EH (cell line): ENCODE measurements at regions not wholly inside any gene's neighbourhood (a gene's known extent, or its start where the extent isn't known, plus 50 kb on each side); places are given as distances from the start of the nearest gene placed in this dataset.

Experiments used
- DNase-seq: peaks from one replicate; pipeline ENCODE4 v3.0.0-alpha.2; 2015; ENCODE audit warnings: low read depth

DNA sequence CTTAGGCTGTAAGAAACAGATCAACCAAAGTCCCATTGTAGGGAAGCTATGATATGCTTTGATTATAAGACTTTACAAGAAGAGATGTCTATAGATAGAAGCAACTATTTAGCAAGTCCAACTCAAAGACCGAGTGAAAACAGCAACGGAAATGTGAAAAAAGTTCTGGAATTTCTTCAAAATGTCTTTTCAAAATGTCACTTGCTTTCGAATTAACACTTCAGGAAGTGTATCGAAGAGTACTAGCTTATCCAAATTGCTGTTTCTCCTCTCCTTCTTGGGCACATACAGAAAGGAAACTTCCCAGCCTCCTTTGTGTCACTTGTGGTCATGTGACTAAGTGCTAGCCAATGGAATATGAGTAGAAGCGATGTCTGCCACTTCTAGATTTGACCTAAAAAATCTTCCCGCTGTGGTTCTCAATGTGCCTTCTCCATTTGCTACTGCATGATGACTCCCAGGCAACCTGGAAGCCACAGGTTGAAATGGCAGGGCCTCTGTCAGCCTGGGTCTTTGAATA, 89.9 kb downstream of the TSEN15 start:
- no peak for DNase-seq

DNA sequence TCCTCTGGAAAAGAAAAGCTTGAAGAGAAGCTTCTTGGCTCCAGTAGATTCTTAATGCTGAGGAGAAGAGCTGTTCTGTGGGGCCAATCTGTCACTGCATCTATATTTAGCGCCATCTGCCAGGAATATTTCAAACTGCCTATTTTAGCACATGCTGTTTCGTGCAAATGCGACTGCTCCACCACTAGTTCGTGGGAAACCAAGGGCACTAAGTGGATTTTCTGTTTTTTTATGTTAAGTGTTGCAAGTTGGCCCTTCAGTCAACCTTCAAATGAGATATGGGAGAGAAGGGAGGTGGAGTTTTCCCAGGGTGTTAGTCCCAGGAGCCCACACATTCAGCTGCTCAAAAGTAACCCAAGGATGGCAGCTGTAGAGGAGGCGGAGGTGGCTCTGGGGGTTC, 91.9 kb downstream of the TSEN15 start:
- peak; percentile 62 for DNase-seq

DNA sequence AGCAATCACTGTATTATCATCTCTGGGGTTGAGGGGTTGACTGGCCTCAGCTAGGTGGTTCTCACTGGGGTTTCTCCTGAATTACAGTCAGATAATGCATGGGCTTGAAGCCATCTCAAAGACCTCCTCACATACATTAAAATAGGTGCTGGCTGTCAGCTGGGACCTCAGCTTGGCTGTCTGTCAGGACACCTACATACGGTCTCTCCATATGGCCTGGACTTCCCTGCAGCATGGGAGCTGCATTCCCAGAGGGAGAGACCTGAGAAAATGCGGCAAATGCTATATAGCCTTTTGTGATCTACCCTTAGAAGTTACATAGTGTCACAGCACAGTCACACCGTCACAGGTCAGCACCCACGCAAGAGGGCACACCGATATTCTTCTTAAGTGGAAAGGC, 93.6 kb downstream of the TSEN15 start:
- no peak for DNase-seq

DNA sequence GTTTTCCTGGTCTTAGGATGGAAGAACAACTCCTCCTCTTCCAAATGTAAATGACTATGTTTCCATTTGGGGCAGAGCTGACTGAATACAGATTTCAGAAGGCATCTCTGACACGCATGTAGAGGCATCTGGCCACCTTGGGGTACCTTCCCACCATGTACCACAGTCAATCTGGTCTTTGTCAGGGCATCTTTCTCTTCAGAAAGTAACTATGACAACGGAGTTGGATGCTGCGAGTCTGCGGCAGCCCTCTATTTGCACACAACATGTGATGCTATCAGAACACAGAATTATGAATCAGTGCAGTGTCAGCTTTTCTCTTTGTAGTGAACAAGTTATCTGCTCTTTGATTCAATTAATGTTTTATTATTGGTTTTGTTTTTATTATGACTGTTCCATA, 94.7 kb downstream of the TSEN15 start:
- no peak for DNase-seq

DNA sequence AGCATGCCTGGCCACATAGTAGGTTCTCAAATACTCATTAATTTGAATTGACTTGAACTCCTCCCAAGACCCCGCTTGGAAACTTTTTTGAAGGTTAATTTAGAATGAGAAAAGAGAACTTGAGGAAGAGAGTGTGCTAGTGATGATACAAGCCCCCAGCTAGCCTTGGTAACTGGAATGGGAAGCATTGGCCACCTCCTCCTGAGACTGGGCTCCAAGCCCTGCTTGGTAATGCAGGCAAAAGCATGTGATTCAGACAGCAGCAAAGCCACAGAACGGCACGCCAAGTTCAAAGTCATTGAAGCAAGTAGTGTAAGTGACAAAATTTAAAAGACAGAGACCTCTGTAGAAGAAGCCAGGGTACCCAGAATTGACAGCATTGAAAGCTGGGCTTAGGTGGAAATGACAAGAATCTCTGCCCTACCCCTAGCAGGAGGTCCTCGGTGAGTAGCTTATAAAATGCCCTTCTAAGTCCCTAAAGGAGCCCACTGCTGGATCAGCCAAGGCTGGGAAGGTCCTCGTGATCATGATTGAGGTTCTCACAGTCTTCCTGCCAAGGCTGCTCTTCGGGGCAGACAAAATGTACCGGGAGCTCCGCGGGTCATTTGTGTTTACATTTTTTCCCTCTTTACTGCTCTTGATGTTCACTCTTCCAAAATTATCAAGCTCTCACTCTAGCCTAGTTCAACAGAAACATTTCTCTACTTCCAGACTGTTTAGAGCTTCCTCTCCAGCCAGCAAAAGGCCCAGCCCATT, 99.4 kb downstream of the TSEN15 start:
- DNase-seq: peak; percentile 77

DNA sequence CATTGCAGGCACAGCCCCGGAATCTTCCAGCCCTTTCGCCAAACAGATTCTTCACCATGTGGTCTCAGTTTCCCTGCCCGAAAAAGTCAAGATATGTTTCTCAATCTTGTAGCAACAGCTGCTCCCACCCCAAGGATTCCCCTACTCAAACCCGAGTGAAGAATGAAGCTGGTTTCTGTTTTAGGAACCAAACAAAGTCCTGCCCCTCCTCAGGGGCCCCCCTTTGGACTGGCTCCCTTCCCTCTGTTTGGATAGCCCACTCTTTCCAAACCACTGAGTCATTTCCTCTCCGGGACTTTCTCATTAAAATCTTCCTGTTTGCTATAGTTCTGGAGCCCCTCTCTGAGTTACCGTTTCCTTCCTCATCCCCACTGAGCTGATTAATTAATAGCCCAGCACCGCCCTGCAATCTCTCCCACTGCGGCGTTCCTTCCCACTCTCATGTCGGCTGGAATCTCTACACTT, 100.9 kb downstream of the TSEN15 start:
- peak; percentile 61 for DNase-seq

DNA sequence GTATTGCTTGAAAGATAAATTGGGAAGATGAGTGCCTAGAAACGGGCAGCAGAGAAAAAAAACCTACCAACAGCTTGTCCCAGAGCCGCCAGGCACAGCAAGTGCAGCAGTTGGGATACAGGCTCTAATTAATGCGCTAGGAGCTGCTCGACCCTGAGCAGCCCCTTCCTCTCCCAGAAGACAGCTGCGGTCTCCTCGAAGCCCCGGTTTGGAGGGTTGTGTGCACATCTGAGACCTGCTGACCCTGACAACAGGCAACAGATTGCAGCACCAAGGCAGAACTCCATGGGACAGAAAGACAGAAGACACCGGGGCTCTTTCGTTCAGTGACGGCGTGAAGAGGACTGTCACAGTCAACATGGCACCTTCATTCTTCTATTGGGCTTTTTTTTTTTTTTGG, 101.4 kb downstream of the TSEN15 start:
- no peak for DNase-seq

DNA sequence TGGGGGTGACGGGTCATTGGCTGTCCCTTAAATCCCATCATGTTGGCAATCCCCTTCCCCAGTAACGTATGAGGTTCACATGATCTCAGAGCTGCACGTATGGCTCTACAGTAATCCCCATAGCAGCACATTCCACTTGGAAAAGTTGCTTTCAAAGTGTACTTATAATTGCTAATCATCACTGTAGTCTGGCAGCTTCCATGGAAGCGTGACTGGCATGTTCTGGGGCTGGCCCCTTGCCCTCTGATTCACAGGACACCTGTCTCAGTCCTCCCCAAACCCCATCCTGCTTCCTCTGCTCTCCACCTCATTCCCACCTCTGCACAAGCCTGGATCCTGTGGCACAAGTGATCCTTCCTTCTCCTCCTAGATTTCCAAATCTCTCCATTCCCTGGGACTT, 102.2 kb downstream of the TSEN15 start:
- DNase-seq: no peak

DNA sequence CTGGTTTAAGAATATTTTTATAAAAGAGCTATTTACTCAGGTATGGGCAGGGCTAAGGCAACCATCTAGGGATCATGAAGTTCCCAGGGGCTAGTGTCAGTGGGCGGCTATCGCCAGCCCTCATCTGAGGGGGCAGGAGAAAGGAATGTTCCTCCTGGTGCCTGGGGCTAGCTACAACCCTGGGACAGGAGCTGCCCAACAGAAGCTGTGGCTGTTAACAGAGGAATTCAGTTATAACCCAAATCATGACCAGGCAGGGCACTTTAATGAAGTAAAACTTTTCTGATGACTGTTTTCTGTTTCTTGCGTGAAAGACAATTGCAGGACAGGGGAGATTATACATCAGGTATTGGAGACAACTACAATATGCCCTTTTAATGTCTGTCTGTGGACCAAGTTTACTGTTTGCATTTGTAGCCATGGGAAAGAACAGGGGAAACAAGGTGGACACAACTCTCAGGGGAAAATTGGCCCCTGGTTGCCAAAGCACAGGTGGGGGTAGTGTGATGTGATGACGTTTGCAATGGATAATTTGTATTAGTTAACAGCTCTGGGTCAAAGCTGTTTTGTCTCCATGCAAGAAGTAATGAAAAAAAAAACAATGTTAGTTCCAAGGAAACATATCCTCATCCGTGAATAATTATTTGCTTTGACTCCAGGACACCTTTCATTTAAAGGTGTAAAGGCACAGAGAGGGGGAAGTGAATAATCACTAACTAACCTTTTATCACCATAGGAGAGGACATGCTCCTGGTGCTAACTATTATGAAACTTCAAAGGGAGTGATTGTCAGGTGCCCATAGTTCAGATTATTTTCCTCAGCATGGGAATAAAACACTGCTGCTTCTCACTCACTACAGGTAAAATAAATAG, 105.2 kb downstream of the TSEN15 start:
- DNase-seq: peak; percentile 74

DNA sequence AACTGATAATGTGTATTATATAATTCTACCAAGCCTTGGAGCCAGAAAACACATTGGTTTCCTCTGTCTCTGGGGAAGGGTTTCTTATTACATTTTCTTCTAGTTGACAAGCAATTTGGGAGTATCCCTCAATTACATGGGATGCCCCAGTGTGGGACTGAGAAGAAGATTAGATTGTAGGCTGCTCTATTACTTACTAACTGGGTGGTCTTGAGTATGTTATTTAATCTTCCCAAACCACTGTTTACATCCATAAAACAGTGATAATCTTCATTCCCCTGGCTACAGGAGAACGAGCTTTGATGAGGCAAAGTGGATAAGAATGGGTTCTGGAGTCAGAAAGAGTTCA, 105.8 kb downstream of the TSEN15 start:
- no peak for DNase-seq

DNA sequence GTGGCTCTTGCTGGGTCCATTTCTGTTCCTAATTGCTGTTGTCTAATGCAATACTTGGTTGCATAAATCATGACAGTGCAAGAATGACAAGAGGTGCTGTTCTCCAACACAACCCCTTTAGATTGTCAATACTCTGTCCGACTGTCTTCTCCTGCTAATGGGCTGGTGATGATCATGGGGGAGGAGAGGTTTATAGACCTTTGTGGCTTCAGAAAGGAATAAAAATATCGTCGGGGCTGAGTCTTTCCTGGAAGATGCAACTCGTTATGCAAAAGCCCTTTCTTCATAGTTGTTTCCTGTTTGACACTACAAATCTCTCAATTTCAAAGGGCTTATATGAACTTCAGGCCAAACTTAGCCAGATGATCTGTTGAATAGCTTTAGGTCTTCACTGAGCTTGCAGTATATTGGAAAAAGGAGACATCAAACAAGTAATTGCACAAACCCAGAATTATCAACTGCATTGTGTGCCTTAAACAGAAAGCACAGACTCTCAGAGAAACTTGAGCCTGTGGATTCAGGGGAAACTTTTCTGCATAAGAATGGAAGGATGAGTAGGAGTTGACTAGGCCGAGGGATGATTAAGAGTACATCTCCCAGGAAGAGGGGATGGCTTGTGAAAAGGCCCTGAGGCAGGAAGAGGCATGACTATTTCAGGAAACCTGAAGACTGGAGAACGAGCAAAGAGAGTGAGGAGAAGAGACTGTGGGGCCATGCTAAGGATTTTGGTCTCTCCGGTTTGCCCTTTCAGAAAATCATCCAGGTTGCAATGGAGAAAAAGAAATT, 107.6 kb downstream of the TSEN15 start:
- DNase-seq: peak; percentile 49

DNA sequence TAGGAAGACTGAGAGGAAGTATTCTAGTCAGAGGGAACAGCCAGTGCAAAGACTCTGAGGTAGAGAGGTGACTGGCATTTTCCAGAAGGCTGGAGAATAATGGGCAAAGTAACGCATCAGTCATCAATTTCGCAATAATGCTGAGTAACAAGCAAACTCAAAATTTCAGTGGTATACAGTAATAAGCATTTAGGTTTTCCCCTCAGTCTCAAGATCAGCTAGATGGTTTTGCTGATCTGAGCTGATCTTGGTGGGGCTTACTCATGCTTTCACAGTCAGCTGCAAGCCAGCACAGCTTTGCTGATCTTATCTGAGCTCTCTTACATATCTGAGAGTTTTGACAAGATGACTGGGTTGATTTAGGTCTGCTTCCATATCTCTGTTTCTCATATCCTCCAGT, 108.7 kb downstream of the TSEN15 start:
- peak; percentile 96 for DNase-seq

DNA sequence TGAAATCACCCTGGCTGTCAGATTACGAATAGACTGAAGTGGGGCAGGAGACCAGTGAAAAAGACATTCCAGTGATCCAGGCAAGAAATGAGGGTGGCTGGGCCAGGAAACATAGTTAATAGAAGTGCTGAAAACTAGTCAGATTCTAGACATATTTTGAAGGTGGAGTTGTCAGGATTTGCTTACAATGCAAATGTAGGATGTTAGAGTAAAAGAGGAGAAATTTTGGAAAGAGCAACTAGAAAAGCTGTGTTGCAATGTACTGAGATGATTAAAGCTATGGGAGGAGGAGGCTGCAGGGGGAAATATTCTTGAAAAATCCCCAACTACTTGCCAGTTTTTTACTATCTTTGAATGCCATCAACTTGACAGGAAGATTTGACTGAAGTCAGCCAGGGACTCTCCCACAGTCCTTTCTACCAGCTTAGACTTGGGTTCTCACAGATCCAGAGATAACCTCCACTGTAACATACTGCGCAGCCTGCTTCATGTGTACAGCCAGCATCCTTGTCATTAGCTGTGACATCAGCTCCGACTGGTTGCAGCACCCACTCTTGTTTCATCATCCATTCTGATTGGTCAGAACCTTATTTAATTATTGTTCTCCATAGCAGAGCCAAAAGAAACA, 109.7 kb downstream of the TSEN15 start:
- peak; percentile 95 for DNase-seq

DNA sequence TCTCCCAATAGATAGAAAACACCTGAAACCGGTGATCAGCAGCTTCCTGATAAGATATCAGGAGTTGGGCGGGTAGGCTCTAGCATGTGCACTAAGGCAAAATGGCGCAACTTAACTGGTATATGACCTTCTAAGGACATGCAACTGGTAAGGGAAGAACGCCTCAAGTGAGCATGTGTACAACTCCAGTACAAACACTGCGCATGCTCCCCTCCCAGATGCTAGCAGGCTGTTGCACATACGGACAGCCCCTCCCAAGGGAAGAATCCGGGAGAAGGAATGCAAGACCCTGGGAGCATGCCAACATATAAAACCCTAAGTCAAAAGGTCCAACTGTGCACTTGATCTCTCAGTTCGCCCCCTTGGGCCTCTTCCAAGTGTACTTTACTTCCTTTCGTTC, 110.8 kb downstream of the TSEN15 start:
- DNase-seq: no peak

DNA sequence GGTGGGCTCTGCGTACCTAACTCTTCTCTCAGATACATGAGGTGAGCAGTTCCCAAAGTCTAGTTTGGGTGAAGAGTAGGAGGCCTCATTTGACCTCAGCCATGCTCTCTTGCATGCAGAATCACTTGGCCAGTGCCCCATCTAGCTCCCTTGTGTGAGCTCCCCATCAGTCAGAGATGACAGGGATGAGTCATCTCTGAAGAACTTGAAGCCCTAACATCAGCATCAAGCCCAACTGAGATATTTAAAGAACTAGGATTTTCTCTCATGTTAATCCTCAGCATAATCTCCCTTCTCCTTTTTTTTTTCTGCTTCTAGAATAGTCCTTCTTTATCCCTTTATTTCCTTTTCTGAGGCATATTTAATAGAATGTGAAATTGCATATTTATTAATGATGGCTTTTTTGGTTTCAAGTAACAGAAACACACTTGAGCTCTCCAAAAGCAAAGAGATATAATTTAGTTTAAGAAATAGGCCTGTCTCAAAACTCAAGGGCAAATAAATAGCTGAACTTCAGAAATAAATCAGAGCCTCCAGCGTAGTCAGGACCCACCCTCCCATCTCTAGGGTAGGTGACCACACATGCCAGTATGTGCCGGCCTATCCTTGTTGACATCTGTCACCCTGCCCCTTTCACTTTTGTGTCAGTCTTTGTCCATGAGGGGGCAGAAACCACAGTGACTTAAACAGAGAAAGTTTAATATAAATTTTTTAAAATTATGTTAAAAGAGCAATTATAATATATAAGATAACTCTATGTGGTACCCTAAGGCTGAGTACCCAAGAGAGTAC, 112.3 kb downstream of the TSEN15 start:
- DNase-seq: peak; percentile 91

DNA sequence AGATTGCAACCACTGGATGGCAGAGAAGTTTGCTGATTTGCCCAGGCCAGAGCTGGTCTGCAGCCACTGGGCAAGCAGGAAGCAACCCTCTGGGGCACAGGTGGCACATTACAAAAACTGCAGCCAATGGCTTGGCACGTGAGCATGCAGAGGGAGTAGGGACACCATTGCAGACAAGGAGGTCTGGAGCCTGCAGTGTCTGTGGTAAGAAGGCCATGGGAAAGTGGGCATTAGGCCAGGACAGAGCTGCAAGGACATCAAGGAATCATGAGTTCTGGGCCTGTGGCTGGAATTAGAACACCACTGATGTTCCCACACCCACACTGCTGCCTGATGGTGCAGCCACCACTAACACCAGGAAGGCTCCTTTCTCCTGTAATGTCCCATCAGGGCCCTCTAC, 113.0 kb downstream of the TSEN15 start:
- DNase-seq: peak; percentile 44

DNA sequence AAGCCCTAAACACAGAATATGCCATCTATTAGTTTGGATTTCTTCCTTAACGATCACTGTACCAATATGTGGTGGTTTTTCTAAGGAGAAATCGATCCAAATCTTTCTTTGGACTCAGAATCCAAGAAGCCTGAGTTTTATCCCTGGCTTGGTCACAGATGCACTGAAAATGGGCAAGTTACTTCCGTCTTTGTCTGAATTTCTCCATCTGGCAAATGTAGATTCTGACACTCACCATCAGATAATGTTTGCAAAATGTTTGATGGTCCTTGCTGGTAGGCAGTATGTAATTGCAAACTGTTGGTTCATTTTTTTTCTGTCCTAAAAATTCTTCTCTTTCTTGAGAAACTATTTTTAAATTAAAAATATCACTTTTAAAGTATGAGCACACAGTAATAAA, 115.0 kb downstream of the TSEN15 start:
- DNase-seq: no peak

DNA sequence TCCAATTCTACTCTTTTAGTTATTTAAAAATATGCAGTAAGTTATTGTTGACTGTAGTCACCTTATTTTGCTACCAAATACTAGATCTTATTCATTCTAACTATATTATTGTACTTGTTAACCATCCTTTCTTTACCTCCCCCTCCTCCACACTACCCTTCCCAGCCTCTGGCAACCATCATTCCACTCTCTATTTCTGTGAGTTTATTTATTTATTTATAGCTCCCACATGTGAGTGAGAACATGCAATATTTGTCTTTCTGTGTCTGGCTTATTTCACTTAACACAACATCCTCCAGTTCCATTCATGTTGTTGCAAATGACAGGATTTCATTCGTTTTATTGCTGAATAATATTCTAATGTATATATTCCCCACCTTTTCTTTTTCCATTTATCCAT, 115.8 kb downstream of the TSEN15 start:
- no peak for DNase-seq

DNA sequence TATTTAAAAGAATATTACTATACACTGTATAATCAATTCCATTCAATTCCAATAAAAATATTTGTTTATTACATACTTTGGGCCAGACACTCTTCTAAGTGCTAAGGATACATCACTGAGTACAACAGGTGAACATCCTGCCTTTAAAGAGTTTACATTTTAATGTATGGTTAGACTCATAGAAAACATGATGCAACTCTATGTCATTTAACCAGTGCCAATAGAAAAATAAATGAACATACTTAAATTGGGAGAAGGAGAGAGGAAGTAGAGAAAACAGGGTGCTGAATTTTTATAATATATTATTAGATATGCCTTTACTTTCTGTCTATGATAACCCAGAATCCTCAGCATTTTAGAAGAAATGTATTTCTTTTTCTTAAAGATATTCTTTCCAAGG, 119.2 kb downstream of the TSEN15 start:
- DNase-seq: no peak

DNA sequence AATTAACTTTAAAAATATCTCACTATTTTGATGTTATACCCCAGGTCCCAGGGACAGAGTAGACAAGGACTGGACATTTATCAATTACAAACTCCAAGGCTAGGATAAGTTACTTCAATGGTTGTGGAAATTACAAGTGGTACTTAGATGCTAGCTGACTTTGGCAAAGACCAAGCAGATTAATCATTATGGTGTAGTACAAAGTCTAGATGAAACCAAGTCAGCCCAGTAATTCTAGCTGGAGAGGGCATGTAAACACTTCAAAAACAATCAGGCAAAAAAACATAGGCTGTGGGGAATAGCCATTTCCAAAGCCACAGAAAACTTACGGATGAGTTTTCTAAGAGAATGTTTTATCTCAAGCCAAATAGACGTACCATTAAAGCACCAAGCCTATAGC, 124.5 kb downstream of the TSEN15 start:
- DNase-seq: no peak

DNA sequence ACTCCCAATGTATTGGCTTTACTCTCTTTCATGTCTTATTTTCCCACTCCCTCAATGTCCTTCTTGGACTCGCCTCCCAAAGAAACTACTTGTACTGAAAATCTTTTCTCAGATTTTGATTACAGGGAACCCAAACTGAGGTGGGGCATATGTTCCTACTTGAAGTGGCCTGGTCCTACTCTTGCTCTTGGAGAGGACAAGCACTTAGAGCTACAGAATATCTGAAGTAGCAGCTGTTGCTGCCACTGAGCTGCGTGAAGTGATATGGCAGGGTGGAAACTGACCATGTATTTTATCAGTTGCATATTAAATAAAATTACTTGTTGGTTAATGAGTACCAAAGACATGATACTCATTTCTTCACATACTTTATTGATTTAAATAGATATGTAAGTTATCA, 129.5 kb downstream of the TSEN15 start:
- DNase-seq: no peak
